ENCODE measurements at regions not wholly inside any gene's neighbourhood (a gene's known extent, or its start where the extent isn't known, plus 50 kb on each side); places are given as distances from the start of the nearest gene placed in this dataset.
"Not testable (repeated sequence)": the region's sequence is repeated elsewhere in the genome, so short reads cannot be mapped to it uniquely, and the experiment has no call there.

DNA sequence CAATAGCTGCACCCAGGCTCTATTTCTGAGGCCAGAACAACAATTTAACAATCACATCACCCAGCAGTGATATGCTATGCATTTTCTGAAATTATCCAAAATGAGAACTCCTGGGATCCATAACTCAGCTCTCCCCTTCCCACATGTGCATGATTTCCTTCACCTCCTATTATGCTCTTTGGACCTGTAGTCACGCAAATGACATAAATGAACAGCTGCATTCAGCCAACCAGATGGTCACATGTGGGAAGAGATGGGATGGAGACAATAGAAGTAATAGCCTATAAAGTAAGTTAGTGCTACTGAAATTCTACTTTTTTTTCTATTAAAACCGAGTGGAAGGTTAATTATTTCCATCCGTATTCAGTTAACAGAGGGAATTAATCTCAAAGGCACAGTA, 662.1 kb upstream of the ID4 start:
- in situ Hi-C loops (cut with HindIII; ENCODE audit: low pct_unique_long_range_greater_than_20kb, low sequenced_read_pairs) = no loop called here
- no peak for DNase-seq (ENCODE audit: low read depth in 1 of 2, low spot score in 1 of 2)
- TF ChIP-seq JUND (IDR thresholded peaks at IDR 0.05; ENCODE audit: low read depth) = no peak

DNA sequence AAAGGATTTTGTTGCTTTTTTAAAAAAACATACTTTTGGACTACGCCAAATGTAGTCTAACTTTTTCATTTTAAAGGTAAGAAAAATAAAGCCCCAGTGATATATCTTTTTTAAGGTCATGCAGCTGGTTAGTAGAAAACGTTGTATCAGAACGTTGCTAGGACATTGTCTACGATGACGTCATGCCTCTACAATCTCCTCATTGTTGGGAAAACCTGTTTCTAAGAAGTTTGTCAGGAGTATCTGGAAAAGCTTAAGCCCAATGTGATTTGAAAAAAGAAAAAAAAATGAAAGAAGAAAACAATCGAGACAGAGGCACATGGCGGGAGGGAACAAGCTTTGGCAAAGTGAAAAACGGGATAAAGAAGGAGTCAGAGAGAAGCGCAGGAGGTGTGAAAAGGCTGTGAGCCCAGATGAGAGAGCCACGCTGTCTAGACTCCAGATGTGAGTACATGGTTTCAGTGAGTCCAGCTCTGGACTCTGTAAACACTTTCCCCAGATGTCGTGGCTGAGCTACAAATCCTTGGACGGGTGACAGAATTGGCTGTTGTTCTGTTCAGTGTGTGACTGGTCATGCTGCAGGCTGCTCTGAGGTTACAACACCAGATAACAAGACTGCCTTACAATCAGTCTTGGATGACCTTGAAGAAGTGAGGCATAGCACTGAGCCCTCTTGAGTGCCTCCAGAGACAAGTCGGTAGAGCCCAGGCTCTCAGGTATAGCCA, 656.7 kb upstream of the ID4 start:
- peak in 1 of 2 experiments; percentile 9 for DNase-seq (ENCODE audit: low read depth in 1 of 2, low spot score in 1 of 2)
- in situ Hi-C loops (cut with HindIII; ENCODE audit: low pct_unique_long_range_greater_than_20kb, low sequenced_read_pairs) = no loop called here
- TF ChIP-seq JUND (IDR thresholded peaks at IDR 0.05; ENCODE audit: low read depth) = no peak

DNA sequence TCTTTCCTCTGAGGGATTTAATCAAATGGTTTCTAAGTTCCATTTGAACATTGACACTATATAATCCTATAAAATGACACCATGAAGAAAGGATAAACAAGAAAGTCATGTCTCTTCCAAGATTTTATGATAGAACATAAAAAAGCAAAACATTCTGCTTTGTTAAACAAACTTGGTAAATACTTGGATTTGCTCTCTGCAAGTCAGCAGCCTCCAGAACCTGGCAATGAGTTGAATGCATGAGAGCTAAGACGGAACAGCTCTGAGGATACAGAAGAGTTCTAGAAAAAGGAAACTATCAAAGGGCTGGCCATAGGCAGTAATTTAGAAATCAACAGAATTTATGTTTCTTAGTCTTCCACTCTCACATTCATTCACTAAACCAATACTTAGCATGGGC, 656.0 kb upstream of the ID4 start:
- TF ChIP-seq JUND (IDR thresholded peaks at IDR 0.05; ENCODE audit: low read depth) = no peak
- in situ Hi-C loops (cut with HindIII; ENCODE audit: low pct_unique_long_range_greater_than_20kb, low sequenced_read_pairs) = no loop called here
- peak in 1 of 2 experiments; percentile 42 for DNase-seq (ENCODE audit: low read depth in 1 of 2, low spot score in 1 of 2)

DNA sequence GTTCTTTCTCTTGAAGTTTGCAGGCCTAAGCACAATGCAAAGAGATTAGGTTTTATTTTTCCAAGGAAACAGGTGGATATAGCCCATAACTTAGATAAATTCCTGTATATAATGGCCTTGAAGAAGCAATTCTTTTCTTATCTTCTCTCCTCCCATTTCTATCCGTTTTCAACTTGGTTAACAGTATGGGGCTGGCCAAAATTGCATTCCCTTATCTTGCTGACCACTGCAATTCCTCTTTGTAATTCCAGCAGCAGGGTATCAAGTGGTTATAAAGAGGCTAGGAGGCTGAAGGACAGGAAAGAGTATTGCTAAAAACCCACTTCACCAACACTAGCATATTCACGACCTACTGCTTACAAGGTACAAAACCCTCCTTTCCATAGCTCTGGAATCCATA, 643.5 kb upstream of the ID4 start:
- in situ Hi-C loops (cut with HindIII; ENCODE audit: low pct_unique_long_range_greater_than_20kb, low sequenced_read_pairs) = no loop called here

DNA sequence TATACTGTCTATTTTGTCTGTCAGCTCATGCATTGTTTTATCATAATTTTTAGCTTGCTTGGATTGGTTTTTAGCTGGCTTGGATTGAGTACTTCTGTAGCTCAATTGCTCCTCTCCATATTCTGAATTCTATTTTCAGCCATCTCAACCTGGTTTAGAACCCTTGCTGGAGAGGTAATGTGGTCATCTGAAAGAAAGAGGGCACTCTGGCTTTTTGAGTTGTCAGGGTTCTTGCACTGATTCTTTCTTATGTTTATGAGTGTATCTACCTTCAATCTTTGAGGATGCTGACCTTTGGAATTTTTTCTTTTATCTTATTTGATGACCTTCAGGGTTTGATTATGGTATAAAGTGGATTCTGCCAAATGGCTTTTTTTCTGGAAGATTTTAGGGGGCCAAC, 632.7 kb upstream of the ID4 start:
- DNase-seq (ENCODE audit: low read depth in 1 of 2, low spot score in 1 of 2) = peak in 1 of 2 experiments; percentile 35
- no peak for TF ChIP-seq JUND (IDR thresholded peaks at IDR 0.05; ENCODE audit: low read depth)

More for the DNA sequence above, 643.5 kb upstream of the ID4 start:
- no peak for TF ChIP-seq JUND (IDR thresholded peaks at IDR 0.05; ENCODE audit: low read depth)
- DNase-seq (ENCODE audit: low read depth in 1 of 2, low spot score in 1 of 2) = no peak

DNA sequence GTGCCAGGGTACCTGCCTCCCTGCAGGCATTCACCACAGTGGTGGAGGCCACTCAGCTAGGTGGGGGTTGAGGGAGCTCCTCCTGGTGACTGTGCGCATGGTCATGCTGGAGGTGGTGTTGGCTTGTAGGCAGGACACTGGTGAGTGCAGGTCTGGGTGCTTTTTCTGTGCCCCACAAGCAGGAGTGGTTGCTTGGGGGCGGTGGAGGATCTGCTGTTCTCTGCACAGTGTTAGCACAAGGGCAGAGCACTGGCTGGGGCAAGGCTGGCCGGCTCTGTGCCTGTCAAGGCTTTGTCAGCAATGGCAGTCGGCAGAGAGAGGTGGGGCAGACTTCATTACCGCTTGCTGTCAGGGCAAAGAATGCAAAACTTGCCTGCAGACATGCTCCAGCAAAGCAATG, 632.1 kb upstream of the ID4 start:
- TF ChIP-seq JUND (IDR thresholded peaks at IDR 0.05; ENCODE audit: low read depth) = no peak
- no peak for DNase-seq (ENCODE audit: low read depth in 1 of 2, low spot score in 1 of 2)
- in situ Hi-C loops (cut with HindIII; ENCODE audit: low pct_unique_long_range_greater_than_20kb, low sequenced_read_pairs) = no loop called here

More for the DNA sequence above, 632.7 kb upstream of the ID4 start:
- in situ Hi-C loops (cut with HindIII; ENCODE audit: low pct_unique_long_range_greater_than_20kb, low sequenced_read_pairs) = no loop called here

DNA sequence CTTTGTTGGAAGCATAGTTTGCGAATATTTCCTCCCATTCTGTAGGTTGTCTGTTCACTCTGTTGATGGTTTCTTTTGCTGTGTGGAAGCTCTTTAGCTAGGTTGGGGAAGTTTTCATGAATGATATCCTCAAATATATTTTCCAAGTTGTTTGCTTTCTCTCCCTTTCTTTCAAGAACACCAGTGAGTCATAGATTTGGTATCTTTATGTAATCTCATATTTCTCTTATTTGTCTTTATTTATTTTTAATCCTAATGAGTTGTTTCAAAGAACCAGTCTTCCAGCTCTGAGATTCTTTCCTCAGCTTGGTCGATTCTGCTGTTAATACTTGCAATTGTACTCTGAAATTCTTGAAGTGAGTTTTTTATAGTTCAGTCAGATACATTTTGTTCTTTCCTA, 628.0 kb upstream of the ID4 start:
- in situ Hi-C loops (cut with HindIII; ENCODE audit: low pct_unique_long_range_greater_than_20kb, low sequenced_read_pairs) = no loop called here
- no peak for TF ChIP-seq JUND (IDR thresholded peaks at IDR 0.05; ENCODE audit: low read depth)
- DNase-seq (ENCODE audit: low read depth in 1 of 2, low spot score in 1 of 2) = no peak

DNA sequence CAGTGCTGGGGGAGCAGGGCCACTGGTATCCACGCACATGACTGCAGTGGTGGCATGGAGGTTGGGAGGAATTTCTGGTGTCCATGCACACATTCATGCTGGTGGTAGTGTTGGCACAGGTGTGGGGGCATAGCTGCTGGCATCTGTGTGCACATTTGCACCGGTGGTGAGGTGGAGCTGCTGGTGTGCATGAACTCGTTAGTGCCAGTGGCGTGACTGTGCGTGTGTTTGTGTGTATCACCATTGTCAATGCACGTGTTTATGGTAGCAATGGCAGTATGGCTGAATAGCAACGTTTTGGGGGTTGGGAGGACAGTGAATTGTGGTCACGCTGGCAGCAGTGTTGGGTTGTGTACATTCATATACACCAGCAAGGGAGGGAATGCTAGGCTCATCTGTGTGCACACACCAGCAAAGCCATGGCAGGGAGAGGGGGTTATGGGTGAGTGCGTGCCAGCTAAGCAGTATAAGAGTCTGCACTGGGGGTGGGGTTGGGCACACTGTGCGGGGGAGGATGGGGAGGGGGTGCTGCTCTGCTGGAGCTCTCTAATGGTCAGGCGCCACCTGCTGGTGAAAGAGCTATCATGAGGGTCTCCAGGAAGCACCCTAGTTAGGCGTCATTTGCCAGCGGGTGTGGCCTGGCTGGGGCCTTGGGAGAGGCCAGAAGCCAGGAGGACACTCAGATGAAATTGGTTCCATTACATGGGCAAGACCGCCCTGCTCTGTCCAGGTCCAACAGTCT, 626.1 kb upstream of the ID4 start:
- in situ Hi-C loops (cut with HindIII; ENCODE audit: low pct_unique_long_range_greater_than_20kb, low sequenced_read_pairs) = no loop called here
- peak in 1 of 2 experiments; percentile 32 for DNase-seq (ENCODE audit: low read depth in 1 of 2, low spot score in 1 of 2)
- TF ChIP-seq JUND (IDR thresholded peaks at IDR 0.05; ENCODE audit: low read depth) = no peak

DNA sequence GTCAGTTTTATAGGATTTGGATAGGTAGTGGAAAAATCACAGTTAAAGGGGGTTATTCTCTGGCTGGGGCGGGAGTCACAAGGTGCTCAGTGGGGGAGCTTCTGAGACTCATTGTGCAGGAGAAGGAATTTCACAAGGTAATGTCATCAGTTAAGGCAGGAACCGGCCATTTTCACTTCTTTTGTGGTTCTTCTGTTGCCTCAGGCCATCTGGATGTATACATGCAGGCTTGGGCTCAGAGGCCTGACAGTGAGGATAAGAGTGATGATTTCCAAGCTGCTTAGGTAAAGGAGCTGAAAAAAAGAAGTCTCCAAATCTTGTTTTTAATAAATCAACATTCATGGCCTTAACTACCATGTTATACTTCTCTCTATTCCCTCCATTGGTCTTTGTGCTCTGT, 622.9 kb upstream of the ID4 start:
- no peak for DNase-seq (ENCODE audit: low read depth in 1 of 2, low spot score in 1 of 2)
- in situ Hi-C loops (cut with HindIII; ENCODE audit: low pct_unique_long_range_greater_than_20kb, low sequenced_read_pairs) = no loop called here
- no peak for TF ChIP-seq JUND (IDR thresholded peaks at IDR 0.05; ENCODE audit: low read depth)

DNA sequence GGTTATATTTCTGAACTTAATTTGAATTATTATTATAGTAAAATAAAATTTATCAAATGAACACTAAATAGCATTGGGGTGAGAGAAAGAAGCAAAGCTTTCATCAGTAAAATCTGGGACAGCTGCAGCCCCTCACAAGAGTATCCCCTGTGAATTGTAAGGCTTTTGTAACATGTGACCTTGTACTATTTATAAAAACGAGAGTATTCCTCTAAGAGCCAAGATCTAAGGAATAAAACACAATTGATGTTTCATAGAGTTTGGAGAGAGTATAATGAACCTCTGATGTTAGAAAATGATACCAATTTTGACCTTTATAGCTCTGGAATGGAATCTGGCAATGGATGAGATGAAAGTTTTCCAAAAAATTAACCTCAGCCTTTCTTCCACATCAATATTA, 617.2 kb upstream of the ID4 start:
- in situ Hi-C loops (cut with HindIII; ENCODE audit: low pct_unique_long_range_greater_than_20kb, low sequenced_read_pairs) = no loop called here
- no peak for TF ChIP-seq JUND (IDR thresholded peaks at IDR 0.05; ENCODE audit: low read depth)
- DNase-seq (ENCODE audit: low read depth in 1 of 2, low spot score in 1 of 2) = no peak

DNA sequence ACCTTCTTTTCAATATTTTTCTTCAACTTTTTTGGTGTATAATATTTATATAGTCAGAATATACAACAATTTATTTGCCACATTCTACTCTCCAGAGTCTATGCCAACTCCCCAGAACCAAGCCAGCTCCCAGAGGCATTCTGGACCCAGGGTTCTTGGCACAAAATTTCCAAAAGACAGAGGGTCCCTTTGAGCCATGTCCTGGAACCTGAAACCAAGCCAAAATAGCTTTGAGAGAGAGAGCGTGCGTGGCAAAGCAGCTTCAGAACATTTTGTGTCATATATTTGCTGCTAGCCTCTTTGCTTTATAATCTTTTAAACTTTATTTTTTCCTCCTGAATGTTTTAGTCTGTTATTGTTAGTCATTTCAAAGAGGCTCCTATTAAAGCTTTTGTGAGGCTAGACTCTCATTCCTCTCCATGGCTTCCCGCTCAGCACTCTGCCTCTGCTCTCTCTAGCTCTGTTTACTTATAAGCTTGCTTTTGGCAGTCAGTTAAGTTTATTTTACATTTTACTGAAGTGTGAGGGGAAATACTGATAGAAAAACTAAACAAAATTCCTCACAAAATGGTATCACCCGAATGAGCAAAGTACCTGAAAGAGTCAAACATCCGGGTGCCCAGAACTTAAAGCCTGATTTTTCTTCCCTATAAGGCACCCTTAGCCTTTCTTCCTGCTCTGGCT, 605.1 kb upstream of the ID4 start:
- DNase-seq (ENCODE audit: low read depth in 1 of 2, low spot score in 1 of 2) = no peak
- no peak for TF ChIP-seq JUND (IDR thresholded peaks at IDR 0.05; ENCODE audit: low read depth)
- in situ Hi-C loops (cut with HindIII; ENCODE audit: low pct_unique_long_range_greater_than_20kb, low sequenced_read_pairs) = no loop called here

DNA sequence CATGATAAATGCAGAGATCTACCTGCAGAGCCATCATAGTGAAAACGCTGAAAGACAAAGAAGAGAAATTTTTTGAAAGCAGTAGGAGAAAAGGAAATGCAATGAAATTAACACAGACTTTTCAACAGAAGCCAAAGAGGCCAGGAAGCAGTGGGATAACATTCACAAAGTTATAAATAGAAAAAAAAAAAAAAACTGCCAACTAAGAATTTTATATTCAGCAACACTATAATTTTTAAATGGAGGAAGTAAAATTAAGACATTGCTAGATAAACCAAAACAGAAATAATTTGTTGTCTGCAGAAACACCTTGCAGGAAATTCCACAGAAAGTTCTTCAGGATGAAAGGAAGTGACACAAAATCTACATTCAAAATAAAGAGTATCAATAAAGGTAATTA, 591.5 kb upstream of the ID4 start:
- TF ChIP-seq JUND (IDR thresholded peaks at IDR 0.05; ENCODE audit: low read depth) = no peak
- no peak for DNase-seq (ENCODE audit: low read depth in 1 of 2, low spot score in 1 of 2)
- in situ Hi-C loops (cut with HindIII; ENCODE audit: low pct_unique_long_range_greater_than_20kb, low sequenced_read_pairs) = no loop called here

DNA sequence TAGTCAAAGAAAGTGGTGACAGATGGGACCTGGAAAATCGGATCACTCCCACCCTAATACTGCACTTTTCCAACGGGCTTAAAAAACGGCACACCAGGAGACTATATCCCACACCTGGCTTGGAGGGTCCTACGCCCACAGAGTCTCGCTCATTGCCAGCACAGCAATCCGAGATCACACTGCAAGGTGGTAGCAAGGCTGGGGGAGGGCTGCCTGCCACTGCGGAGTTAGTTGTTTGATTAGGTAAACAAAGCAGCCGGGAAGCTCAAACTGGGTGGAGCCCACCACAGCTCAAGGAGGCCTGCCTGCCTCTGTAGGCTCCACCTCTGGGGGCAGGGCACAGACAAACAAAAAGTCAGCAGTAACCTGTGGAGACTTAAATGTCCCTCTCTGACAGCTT, 590.0 kb upstream of the ID4 start:
- in situ Hi-C loops (cut with HindIII; ENCODE audit: low pct_unique_long_range_greater_than_20kb, low sequenced_read_pairs); DNase-seq (ENCODE audit: low read depth in 1 of 2, low spot score in 1 of 2): not testable (repeated sequence)

DNA sequence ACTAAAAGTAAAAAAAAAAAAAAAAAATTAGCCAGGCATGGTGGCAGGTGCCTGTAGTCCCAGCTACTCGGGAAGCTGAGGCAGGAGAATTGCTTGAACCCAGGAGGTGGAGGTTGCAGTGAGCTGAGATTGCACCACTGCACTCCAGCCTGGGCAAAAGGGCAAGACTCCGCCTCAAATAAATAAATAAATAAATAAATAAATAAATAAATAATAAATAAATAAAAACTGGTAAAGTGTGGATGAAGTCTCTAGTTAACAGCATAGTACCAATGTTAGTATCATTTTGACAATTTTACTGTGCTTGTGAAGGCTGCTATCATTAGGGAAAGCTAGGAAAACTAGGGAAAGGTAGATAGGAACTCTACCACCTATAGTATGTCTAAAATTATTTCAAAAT, 581.0 kb upstream of the ID4 start:
- in situ Hi-C loops (cut with HindIII; ENCODE audit: low pct_unique_long_range_greater_than_20kb, low sequenced_read_pairs); DNase-seq (ENCODE audit: low read depth in 1 of 2, low spot score in 1 of 2): not testable (repeated sequence)

Data from T47D (cell line).